IPS DF 6.9 (cell line): ENCODE measurements at regions not wholly inside any gene's neighbourhood (a gene's known extent, or its start where the extent isn't known, plus 50 kb on each side); places are given as distances from the start of the nearest gene placed in this dataset.

Experiments
- DNase-seq: peaks from one replicate; pipeline ENCODE4 v3.0.0-alpha.2; 2013; ENCODE audit warnings: low read depth, low spot score
- H3K27ac ChIP-seq: one replicate; pipeline ENCODE4 v1.5.1; 2013; ENCODE audit warnings: low read length, control low read depth
- H3K27me3 ChIP-seq: 2 replicates; pipeline ENCODE4 v1.6.1; 2013; ENCODE audit warnings: mild to moderate bottlenecking, low read length; ENCODE audit not compliant: control insufficient read depth, insufficient read depth
- H3K36me3 ChIP-seq: 2 replicates; pipeline ENCODE4 v1.6.1; 2013; ENCODE audit warnings: low read length; ENCODE audit not compliant: control insufficient read depth, insufficient read depth
- H3K4me1 ChIP-seq: 2 replicates; pipeline ENCODE4 v1.6.1; 2013; ENCODE audit warnings: low read length; ENCODE audit not compliant: control insufficient read depth, insufficient read depth
- H3K4me3 ChIP-seq: 2 replicates; pipeline ENCODE4 v1.5.1; 2013; ENCODE audit warnings: mild to moderate bottlenecking, low read length
- H3K9me3 ChIP-seq: 2 replicates; pipeline ENCODE4 v1.6.1; 2013; ENCODE audit warnings: low read length, inconsistent platforms; ENCODE audit not compliant: control insufficient read depth, insufficient read depth
- WGBS: extraction: QIAGEN DNeasy Blood & Tissue Kit; methylation state at CpG from one replicate; pipeline ENCODE4 v1.1.7; 2013; ENCODE audit warnings: mixed read lengths, missing lambda C conversion rate; ENCODE audit not compliant: insufficient read length, insufficient coverage; 5-methylcytosine and 5-hydroxymethylcytosine counted together

GRCh38 chr6:47360388-47360787, 50.7 kb upstream of the TNFRSF21 start:
- no peaks in the 10 kb centered on the region for H3K36me3 ChIP-seq
- no peak overlapping the region for H3K4me3 ChIP-seq
- DNase-seq = no peak
- H3K4me1 ChIP-seq = peaks cover 3% of the 10 kb centered on the region
- H3K27ac ChIP-seq = no peak overlapping the region
- H3K27me3 ChIP-seq = no peaks in the 10 kb centered on the region
- no peaks in the 10 kb centered on the region for H3K9me3 ChIP-seq

- WGBS = 100% methylated on average over 4 of the region's 10 CpGs
- no peaks in the 10 kb centered on the region for H3K36me3 ChIP-seq
- DNase-seq = no peak
- no peak overlapping the region for H3K27ac ChIP-seq
- H3K9me3 ChIP-seq = no peaks in the 10 kb centered on the region
- peaks cover 3% of the 10 kb centered on the region for H3K4me1 ChIP-seq
- H3K4me3 ChIP-seq = no peak overlapping the region
- no peaks in the 10 kb centered on the region for H3K27me3 ChIP-seq
These were observed 53.3 kb upstream of the TNFRSF21 start for GRCh38 chr6:47362857-47363461.

- Histone ChIP-seq H3K4me1 (no peaks in the 10 kb centered on the region), H3K27ac (no peak overlapping the region)
These were observed 54.0 kb upstream of the TNFRSF21 start for GRCh38 chr6:47363736-47364135.

GRCh38 chr6:47366335-47366890, 56.7 kb upstream of the TNFRSF21 start:
- Histone ChIP-seq H3K9me3 (no peaks in the 10 kb centered on the region), H3K4me1 (no peaks in the 10 kb centered on the region), H3K36me3 (no peaks in the 10 kb centered on the region), H3K27me3 (no peaks in the 10 kb centered on the region), H3K27ac (no peak overlapping the region), H3K4me3 (no peak overlapping the region)
- no peak for DNase-seq
- WGBS = no CpG with 5 or more reads among the region's 2 CpGs

More at GRCh38 chr6:47363736-47364135, 54.0 kb upstream of the TNFRSF21 start:
- no peak for DNase-seq
- Histone ChIP-seq H3K4me3 (no peak overlapping the region), H3K9me3 (no peaks in the 10 kb centered on the region), H3K36me3 (no peaks in the 10 kb centered on the region), H3K27me3 (no peaks in the 10 kb centered on the region)

- Histone ChIP-seq H3K4me3 (no peak overlapping the region), H3K4me1 (no peaks in the 10 kb centered on the region), H3K27ac (no peak overlapping the region), H3K36me3 (no peaks in the 10 kb centered on the region), H3K27me3 (no peaks in the 10 kb centered on the region), H3K9me3 (no peaks in the 10 kb centered on the region)
- no peak for DNase-seq
- whole genome bisulfite sequencing = no CpG with 5 or more reads among the region's 6 CpGs
These were observed 61.6 kb upstream of the TNFRSF21 start for GRCh38 chr6:47371139-47371869.

- no peaks in the 10 kb centered on the region for H3K36me3 ChIP-seq
- no peaks in the 10 kb centered on the region for H3K9me3 ChIP-seq
- no peaks in the 10 kb centered on the region for H3K4me1 ChIP-seq
- DNase-seq = no peak
- H3K4me3 ChIP-seq = no peak overlapping the region
- H3K27ac ChIP-seq = no peak overlapping the region
- no peaks in the 10 kb centered on the region for H3K27me3 ChIP-seq
These were observed 62.2 kb upstream of the TNFRSF21 start for GRCh38 chr6:47371870-47372255.

GRCh38 chr6:47372318-47372717, 62.6 kb upstream of the TNFRSF21 start:
- H3K27me3 ChIP-seq = no peaks in the 10 kb centered on the region
- DNase-seq = no peak
- no peak overlapping the region for H3K4me3 ChIP-seq
- no peaks in the 10 kb centered on the region for H3K4me1 ChIP-seq
- no peaks in the 10 kb centered on the region for H3K9me3 ChIP-seq
- WGBS = no CpG with 5 or more reads among the region's 1 CpG
- H3K36me3 ChIP-seq = no peaks in the 10 kb centered on the region
- no peak overlapping the region for H3K27ac ChIP-seq

GRCh38 chr6:47375426-47375825, 65.7 kb upstream of the TNFRSF21 start:
- Histone ChIP-seq H3K9me3 (no peaks in the 10 kb centered on the region), H3K4me3 (no peak overlapping the region), H3K36me3 (no peaks in the 10 kb centered on the region), H3K27ac (no peak overlapping the region), H3K4me1 (no peaks in the 10 kb centered on the region), H3K27me3 (no peaks in the 10 kb centered on the region)
- no CpG with 5 or more reads among the region's 1 CpG for WGBS
- no peak for DNase-seq

GRCh38 chr6:47376930-47377329, 67.2 kb upstream of the TNFRSF21 start:
- H3K9me3 ChIP-seq = no peaks in the 10 kb centered on the region
- H3K36me3 ChIP-seq = no peaks in the 10 kb centered on the region
- H3K4me3 ChIP-seq = no peak overlapping the region
- DNase-seq = no peak
- H3K4me1 ChIP-seq = no peaks in the 10 kb centered on the region
- no CpG with 5 or more reads among the region's 15 CpGs for WGBS
- H3K27me3 ChIP-seq = no peaks in the 10 kb centered on the region
- no peak overlapping the region for H3K27ac ChIP-seq

GRCh38 chr6:47377971-47378370, 68.3 kb upstream of the TNFRSF21 start:
- Histone ChIP-seq H3K36me3 (no peaks in the 10 kb centered on the region), H3K4me1 (no peaks in the 10 kb centered on the region), H3K9me3 (no peaks in the 10 kb centered on the region), H3K4me3 (no peak overlapping the region), H3K27me3 (no peaks in the 10 kb centered on the region), H3K27ac (no peak overlapping the region)
- WGBS = no CpG with 5 or more reads among the region's 2 CpGs
- DNase-seq = no peak

- no peaks in the 10 kb centered on the region for H3K9me3 ChIP-seq
- H3K27ac ChIP-seq = no peak overlapping the region
- no peaks in the 10 kb centered on the region for H3K36me3 ChIP-seq
- no peaks in the 10 kb centered on the region for H3K4me1 ChIP-seq
- WGBS = no CpG with 5 or more reads among the region's 2 CpGs
- H3K27me3 ChIP-seq = no peaks in the 10 kb centered on the region
- DNase-seq = no peak
- no peak overlapping the region for H3K4me3 ChIP-seq
These were observed 69.6 kb upstream of the TNFRSF21 start for GRCh38 chr6:47379328-47379727.
